Fibroblast of lung (primary cell): ENCODE measurements at regions not wholly inside any gene's neighbourhood (a gene's known extent, or its start where the extent isn't known, plus 50 kb on each side); places are given as distances from the start of the nearest gene placed in this dataset.

ENCODE experiments used
- EZH2 ChIP-seq: IDR thresholded peaks from 2 replicates; pipeline ENCODE4 v1.5.1; 2012; ENCODE audit warnings: low read length, control low read depth, mild to moderate bottlenecking; ENCODE audit errors: missing control alignments
- TF ChIP-seq, protein P1 (sequence below), 2 donors: IDR thresholded peaks in 1 of 2; conservative IDR thresholded peaks in 1 of 2; 1 replicate in 1 of 2; 2 replicates in 1 of 2; pipeline ENCODE4 v1.5.1; 2011 to 2012; ENCODE audit warnings: low read length in 2 of 2, control low read depth in 1 of 2, inconsistent platforms in 1 of 2, low read depth in 1 of 2, mild to moderate bottlenecking in 1 of 2

DNA sequence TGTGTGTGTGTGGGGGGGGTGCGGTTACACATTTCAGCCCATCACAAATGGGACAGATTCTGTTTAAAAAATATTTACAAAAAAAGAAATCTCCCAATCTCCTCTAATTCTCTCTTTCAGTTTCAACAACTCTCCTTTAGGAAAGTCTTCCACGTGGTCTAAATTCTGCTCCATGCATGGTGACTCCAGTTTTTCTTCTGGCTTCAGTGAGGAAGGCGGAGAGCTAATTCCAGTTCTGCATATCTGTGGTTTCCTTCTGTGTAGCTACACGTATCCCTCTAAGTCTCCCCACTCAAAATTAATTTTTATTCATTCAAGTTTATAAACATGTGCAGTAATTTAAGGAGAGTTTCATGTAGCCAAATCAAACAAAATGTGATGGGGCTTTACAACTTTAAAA lies 111.6 kb downstream of the SLC4A3 start:
- TF ChIP-seq, protein P1, sequence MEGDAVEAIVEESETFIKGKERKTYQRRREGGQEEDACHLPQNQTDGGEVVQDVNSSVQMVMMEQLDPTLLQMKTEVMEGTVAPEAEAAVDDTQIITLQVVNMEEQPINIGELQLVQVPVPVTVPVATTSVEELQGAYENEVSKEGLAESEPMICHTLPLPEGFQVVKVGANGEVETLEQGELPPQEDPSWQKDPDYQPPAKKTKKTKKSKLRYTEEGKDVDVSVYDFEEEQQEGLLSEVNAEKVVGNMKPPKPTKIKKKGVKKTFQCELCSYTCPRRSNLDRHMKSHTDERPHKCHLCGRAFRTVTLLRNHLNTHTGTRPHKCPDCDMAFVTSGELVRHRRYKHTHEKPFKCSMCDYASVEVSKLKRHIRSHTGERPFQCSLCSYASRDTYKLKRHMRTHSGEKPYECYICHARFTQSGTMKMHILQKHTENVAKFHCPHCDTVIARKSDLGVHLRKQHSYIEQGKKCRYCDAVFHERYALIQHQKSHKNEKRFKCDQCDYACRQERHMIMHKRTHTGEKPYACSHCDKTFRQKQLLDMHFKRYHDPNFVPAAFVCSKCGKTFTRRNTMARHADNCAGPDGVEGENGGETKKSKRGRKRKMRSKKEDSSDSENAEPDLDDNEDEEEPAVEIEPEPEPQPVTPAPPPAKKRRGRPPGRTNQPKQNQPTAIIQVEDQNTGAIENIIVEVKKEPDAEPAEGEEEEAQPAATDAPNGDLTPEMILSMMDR (conservative IDR thresholded peaks at IDR 0.05 in 1 of 2, IDR thresholded peaks at IDR 0.05 in 1 of 2; ENCODE audit: low read depth in 1 of 2, low read length in 2 of 2) = no peak
- no peak for TF ChIP-seq EZH2
